ENCODE measurements at regions not wholly inside any gene's neighbourhood (a gene's known extent, or its start where the extent isn't known, plus 50 kb on each side); places are given as distances from the start of the nearest gene placed in this dataset.

- TF ChIP-seq, protein P1, sequence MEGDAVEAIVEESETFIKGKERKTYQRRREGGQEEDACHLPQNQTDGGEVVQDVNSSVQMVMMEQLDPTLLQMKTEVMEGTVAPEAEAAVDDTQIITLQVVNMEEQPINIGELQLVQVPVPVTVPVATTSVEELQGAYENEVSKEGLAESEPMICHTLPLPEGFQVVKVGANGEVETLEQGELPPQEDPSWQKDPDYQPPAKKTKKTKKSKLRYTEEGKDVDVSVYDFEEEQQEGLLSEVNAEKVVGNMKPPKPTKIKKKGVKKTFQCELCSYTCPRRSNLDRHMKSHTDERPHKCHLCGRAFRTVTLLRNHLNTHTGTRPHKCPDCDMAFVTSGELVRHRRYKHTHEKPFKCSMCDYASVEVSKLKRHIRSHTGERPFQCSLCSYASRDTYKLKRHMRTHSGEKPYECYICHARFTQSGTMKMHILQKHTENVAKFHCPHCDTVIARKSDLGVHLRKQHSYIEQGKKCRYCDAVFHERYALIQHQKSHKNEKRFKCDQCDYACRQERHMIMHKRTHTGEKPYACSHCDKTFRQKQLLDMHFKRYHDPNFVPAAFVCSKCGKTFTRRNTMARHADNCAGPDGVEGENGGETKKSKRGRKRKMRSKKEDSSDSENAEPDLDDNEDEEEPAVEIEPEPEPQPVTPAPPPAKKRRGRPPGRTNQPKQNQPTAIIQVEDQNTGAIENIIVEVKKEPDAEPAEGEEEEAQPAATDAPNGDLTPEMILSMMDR (conservative IDR thresholded peaks at IDR 0.05), result no peak
- no peak for TF ChIP-seq EZH2 (IDR thresholded peaks at IDR 0.05; ENCODE audit: low read depth)
These were observed 1032.3 kb upstream of the NRXN1 start for GRCh38 chr2:52064234-52064633.

Data from PC-9 (cell line).